HG03354 (cell line): ENCODE measurements at regions not wholly inside any gene's neighbourhood (a gene's known extent, or its start where the extent isn't known, plus 50 kb on each side); places are given as distances from the start of the nearest gene placed in this dataset.

Experiments used
- ATAC-seq: cut with Tn5 transposase; IDR thresholded peaks from one replicate; pipeline ENCODE4 v1.9.1; 2021; ENCODE audit warnings: mild to moderate bottlenecking; ENCODE audit not compliant: unreplicated experiment, poor library complexity, severe bottlenecking

DNA sequence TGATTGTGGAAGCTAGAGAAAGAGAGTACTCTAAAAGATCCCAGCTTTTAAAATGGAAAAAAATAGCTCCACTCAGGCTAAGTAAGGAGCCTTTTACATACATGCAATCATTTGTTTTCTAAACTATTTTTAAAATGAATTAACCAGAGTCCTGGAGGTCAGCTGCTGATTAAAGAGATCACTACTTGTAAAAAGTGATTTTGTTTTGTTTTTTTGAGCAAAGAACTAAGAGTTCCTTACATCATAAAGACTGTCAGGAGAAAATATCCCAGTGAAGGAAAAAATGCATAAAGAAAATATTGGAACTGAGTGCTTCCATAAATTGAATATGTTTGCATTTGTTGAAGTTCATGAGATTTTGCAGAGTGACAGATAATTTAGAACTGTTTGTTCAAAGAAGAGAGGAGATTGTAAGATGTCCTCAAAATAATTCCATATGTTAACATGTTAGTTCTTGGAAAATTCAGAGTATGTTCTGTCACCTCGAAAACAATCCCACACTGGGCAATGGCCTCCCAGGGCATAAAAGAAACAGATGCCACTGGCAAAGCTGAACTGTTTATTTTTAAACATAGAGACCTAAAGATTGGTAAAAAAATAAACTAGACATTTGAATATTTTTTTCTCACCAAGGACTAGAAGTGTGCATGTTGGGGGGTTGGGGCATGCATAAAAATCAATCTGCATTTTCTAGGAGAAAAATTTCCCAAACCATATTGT is 264.7 kb downstream of the NPR3 start:
- ATAC-seq = no peak

- ATAC-seq = no peak
Measured at GRCh38 chr5:32981061-32981460, 269.9 kb downstream of the NPR3 start.

- ATAC-seq = no peak
Measured at GRCh38 chr5:32984851-32985610, 273.9 kb downstream of the NPR3 start.

DNA sequence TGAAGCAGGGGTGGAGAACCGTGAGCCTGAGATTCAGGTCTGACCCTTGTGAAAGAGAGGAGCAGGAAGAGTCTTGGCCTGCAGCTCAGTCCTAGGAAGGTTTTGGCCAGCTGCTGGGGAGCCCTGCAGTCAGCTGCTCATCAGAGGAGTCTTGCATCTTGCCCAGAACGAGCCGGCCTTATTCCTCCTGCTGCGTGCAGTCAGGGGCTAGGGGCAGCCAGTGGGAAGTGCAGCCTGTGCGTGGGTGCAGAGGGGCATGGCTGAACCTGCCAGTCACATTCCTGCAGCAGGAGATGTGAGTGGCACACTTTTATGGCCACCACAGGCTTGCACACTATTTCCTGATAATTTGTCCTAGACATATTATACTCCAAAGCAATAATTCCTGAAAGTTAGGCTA is 278.7 kb downstream of the NPR3 start:
- ATAC-seq = no peak

- no peak for ATAC-seq
Measured at GRCh38 chr5:32990593-32991420, 279.7 kb downstream of the NPR3 start.

- no peak for ATAC-seq
Measured at GRCh38 chr5:32991421-32991815, 280.3 kb downstream of the NPR3 start.

DNA sequence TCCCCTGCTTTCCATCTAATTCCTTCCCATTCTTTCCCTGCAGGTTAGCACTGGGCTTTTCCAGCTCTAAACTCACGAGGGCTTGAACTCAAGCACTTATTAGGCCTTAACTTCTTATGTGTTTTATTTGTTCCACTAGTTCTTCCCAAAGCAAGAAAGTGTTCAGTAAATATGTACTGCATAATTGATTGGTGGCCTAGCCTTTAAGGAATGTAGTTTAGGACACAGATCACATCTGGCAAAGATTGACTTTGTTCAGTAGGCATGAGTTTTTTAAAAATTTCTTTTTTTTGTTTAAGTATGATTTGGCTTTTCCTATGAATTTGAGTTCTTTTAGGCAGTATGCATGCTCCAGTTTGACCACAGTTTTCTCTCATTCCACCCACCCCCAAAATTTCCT is 285.2 kb downstream of the NPR3 start:
- no peak for ATAC-seq

DNA sequence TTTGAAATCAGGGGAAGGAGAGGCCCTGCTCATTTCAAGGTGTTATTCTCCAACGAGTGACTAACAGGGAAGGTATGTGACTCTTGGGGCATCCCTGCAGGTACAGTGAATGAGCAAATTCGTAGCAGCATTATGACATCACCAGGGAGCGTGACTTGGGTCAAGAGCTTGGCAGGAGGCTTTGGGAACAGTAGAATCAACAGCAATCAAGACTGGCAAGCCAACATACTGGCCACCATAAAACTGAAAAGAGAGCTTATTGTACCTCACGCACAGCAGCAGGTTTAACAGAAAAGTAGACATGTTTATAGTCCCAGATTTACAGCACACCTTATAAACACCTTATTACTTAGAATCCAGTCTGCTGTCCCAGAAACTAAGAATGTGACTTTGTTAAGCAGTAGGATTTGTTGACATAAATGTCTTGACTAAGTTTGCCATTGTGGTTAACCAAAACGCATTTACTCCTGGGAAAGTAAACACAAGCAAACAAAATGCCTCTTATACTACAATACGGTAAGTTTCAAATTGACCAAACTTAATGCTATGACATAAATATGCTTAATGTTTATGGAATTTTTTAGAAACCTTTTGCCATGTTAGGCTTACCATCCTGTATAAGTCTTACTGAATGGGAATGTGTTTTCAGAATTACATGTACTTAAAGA is 297.8 kb downstream of the NPR3 start:
- no peak for ATAC-seq

DNA sequence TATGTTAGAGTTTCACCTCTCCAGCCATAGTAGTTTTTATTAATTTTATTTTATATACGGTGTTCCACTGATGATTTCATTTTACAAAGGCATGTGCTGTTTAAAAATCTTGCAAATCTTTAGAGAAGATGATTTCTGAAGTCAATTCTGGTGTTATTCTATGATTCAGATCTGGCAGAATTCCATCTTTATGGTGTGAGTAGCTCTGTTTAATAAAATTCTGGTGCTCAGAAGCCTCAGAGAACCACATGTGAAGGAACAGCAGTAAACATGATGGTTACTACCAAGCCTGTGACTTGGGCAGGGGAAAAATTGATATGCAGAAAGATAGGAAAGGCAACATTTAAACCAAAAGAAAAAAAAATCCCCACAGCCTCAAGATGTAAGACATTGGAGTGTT is 299.7 kb downstream of the NPR3 start:
- ATAC-seq = no peak

GRCh38 chr5:33011801-33012200 is 300.7 kb downstream of the NPR3 start:
- ATAC-seq = no peak

DNA sequence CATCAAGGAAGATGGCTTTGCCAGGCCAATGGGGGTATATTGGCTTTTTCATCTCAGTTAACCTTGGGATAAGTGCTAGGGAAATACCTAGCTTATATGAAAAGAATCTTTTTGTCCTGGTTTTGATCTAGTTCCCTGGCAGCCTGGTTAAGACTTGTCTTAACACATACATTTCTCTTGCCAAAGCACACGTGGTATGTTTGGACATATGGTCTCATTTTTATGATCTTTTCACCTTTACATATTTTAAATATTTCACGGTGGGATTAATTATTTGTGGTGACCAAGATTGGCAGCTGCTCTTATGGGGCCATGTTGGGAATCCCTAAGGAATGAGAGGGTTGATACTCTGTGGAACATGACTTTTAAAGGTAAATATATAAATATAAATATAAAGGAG is 312.5 kb downstream of the NPR3 start:
- no peak for ATAC-seq

GRCh38 chr5:33032271-33033070 is 321.4 kb downstream of the NPR3 start:
- ATAC-seq = no peak

DNA sequence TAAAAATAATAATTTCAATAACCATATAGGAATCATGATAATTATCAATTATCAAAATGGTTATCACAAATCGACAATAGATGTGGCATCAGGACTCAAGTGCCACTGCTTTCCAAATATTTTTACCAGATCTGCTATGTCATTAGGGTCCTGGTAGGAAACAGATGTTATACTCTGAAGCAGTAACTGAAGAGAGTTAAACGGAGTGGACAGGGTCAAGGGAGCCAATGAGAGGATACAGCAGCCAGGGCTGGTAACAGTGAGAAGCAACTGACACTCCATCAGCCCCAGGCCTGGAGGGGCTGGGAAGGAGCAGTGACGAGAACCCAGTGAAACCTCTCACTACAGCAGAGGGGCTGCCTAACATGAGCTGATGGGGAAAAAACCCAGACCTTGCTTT is 322.4 kb downstream of the NPR3 start:
- ATAC-seq = no peak

- ATAC-seq = no peak
Measured at GRCh38 chr5:33034777-33035176, 323.7 kb downstream of the NPR3 start.

GRCh38 chr5:33035851-33036527 is 324.9 kb downstream of the NPR3 start:
- no peak for ATAC-seq

- ATAC-seq = no peak
Measured at GRCh38 chr5:33037076-33037475, 326.0 kb downstream of the NPR3 start.

DNA sequence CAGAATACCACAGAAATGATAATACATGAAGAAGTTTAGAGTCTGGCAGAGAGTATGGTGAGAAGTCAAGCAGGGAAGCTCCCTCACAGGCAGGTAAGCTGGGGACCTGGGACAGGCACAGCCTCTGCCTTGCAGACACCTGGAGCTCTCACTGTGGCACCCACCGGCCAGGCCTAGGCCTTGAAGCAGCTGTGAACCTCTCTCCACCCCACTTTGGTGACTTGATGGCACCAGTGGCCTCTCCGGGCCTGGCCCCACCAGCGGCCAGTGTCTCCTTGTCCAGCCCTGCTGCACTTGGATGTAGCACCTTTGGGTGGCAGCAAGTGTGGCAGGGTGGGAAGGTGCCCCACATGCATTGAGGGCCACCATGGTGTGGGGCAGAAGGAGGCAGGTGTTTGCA is 330.5 kb downstream of the NPR3 start:
- ATAC-seq = no peak

DNA sequence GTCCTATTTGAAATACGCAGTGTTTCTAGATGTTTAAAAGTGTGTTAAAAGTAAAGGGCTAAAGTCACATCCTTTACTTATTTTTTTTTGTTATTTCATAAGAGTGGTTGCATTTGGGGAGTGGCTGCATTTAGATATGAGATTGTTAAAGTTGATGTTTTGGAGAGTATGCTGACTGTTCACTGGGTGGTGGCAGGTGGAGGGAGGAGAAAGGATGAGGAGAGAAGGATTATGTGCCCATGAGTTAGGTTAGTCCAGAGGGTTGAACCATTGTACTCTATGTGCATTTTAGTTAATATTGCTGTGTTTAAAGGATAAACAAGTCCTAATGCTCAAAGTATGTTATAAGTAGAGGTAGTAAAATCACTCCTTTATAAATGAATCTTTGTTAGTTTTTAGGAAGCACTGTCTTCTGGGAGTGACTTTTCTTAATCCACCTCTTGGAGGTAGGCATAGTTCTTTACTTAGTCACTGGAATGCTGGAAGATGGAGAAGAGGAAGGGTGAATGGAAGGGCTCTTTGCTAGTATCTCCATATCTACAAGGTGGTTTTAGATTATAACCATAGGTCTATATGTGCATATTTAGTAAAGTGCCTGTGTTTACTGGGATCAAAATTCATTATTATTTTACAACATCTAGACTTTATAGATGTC is 332.3 kb downstream of the NPR3 start:
- ATAC-seq = no peak
